ENCODE measurements at regions not wholly inside any gene's neighbourhood (a gene's known extent, or its start where the extent isn't known, plus 50 kb on each side); places are given as distances from the start of the nearest gene placed in this dataset.

- TF ChIP-seq USF2 (IDR thresholded peaks at IDR 0.05; ENCODE audit: borderline replicate concordance, low read depth, low read length) = no peak
- TF ChIP-seq RXRA (IDR thresholded peaks at IDR 0.05; ENCODE audit: borderline replicate concordance, low read depth) = no peak
These were observed 401.6 kb downstream of the BUD13 start (continued) for GRCh38 chr11:116371146-116371545.

- CTCF ChIA-PET = interaction anchor here (0.7 to 1.9 kb wide), 2 partner anchors 11 to 131 kb away, joined by 3 to 5 read pairs; no protein-coding TSS in a partner anchor
- 62% methylated on average over 5 of the region's 5 CpGs for WGBS (ENCODE audit: low lambda C conversion rate)
These were observed 404.0 kb downstream of the BUD13 start for GRCh38 chr11:116368784-116369183.

GRCh38 chr11:116366980-116367645 lies 405.7 kb downstream of the BUD13 start:
- no peaks in the 10 kb centered on the region for H3K27me3 ChIP-seq (ENCODE audit: insufficient read depth)
- H3K4me1 ChIP-seq (ENCODE audit: control insufficient read depth in 1 of 2, insufficient read depth in 2 of 2, low read depth in 1 of 2, low read length in 1 of 2) = peaks cover 0 to 34% of the 10 kb centered on the region in 2 experiments; a peak in 2 of 4 replicates
- no peaks in the 10 kb centered on the region for H3K79me2 ChIP-seq (ENCODE audit: insufficient read depth)
- ChIA-PET CTCF (interaction anchor here (0.6 to 1.5 kb wide), 5 partner anchors 11 to 48 kb away, joined by 3 to 5 read pairs (median 4); no protein-coding TSS in a partner anchor), POLR2A (interaction anchor here (1.1 kb wide), 1 partner anchor 54 kb away, joined by 3 read pairs; no protein-coding TSS in a partner anchor)
- H3K27ac ChIP-seq (ENCODE audit: low read depth in 2 of 2, low read length in 1 of 2) = no peak overlapping the region; a peak in 1 of 4 replicates
- no peak overlapping the region for H3K4me2 ChIP-seq
- H3F3A ChIP-seq (replicated peaks; ENCODE audit: insufficient read depth) = no peaks in the 10 kb centered on the region
- no peaks in the 10 kb centered on the region for H3K36me3 ChIP-seq (replicated peaks in 1 of 2; ENCODE audit: control insufficient read depth in 1 of 2, insufficient read depth in 2 of 2, low read length in 1 of 2)
- H2AFZ ChIP-seq (ENCODE audit: low read depth) = no peak overlapping the region
- H3K9me3 ChIP-seq = no peaks in the 10 kb centered on the region
- no peaks in the 10 kb centered on the region for H4K20me1 ChIP-seq (ENCODE audit: insufficient read depth)
- no peak overlapping the region for H3K9ac ChIP-seq
- H3K9me2 ChIP-seq = no peaks in the 10 kb centered on the region
- H3K4me3 ChIP-seq (ENCODE audit: low read depth in 2 of 2, low read length in 1 of 2) = no peak overlapping the region
- TF ChIP-seq YY1 (IDR thresholded peaks at IDR 0.05; ENCODE audit: low read depth) (no peak), MXI1 (IDR thresholded peaks at IDR 0.05; ENCODE audit: low read depth, low read length) (no peak), CTCF (IDR thresholded peaks at IDR 0.05) (no peak), FOXJ3 (CRISPR knock-in tag; IDR thresholded peaks at IDR 0.05) (no peak), JUND (IDR thresholded peaks at IDR 0.05) (no peak), USF2 (IDR thresholded peaks at IDR 0.05; ENCODE audit: borderline replicate concordance, low read depth, low read length) (no peak)
- WGBS (ENCODE audit: low lambda C conversion rate) = 38% methylated on average over 4 of the region's 4 CpGs
- DNase-seq = peak; percentile 1

More at GRCh38 chr11:116368784-116369183, 404.0 kb downstream of the BUD13 start:
- no peak for DNase-seq
- H3K4me1 ChIP-seq (ENCODE audit: control insufficient read depth in 1 of 2, insufficient read depth in 2 of 2, low read depth in 1 of 2, low read length in 1 of 2) = peaks cover 0 to 49% of the 10 kb centered on the region in 2 experiments; a peak in 2 of 4 replicates
- H4K20me1 ChIP-seq (ENCODE audit: insufficient read depth) = no peaks in the 10 kb centered on the region
- POLR2A ChIA-PET = no interaction called here
- no peak overlapping the region for H3K9ac ChIP-seq
- no peak overlapping the region for H2AFZ ChIP-seq (ENCODE audit: low read depth)
- H3K4me2 ChIP-seq = no peak overlapping the region
- no peaks in the 10 kb centered on the region for H3F3A ChIP-seq (replicated peaks; ENCODE audit: insufficient read depth)
- peak overlapping the region in 1 of 2 experiments; percentile 34; a peak in 1 of 4 replicates for H3K27ac ChIP-seq (ENCODE audit: low read depth in 2 of 2, low read length in 1 of 2)
- H3K4me3 ChIP-seq (ENCODE audit: low read depth in 2 of 2, low read length in 1 of 2) = no peak overlapping the region
- H3K36me3 ChIP-seq (replicated peaks in 1 of 2; ENCODE audit: control insufficient read depth in 1 of 2, insufficient read depth in 2 of 2, low read length in 1 of 2) = no peaks in the 10 kb centered on the region
- no peaks in the 10 kb centered on the region for H3K9me2 ChIP-seq
- no peak for TF ChIP-seq USF2 (IDR thresholded peaks at IDR 0.05; ENCODE audit: borderline replicate concordance, low read depth, low read length)
- TF ChIP-seq TAF1 (IDR thresholded peaks at IDR 0.05; ENCODE audit: borderline replicate concordance, low read depth, low read length) = no peak
- no peak for TF ChIP-seq EP300 (IDR thresholded peaks at IDR 0.05; ENCODE audit: borderline replicate concordance in 1 of 2, low read depth in 1 of 2, low read length in 1 of 2)
- no peaks in the 10 kb centered on the region for H3K27me3 ChIP-seq (ENCODE audit: insufficient read depth)
- no peaks in the 10 kb centered on the region for H3K79me2 ChIP-seq (ENCODE audit: insufficient read depth)
- H3K9me3 ChIP-seq = no peaks in the 10 kb centered on the region

All from SK-N-SH (cell line).